Sigmoid colon (tissue), 6 donors: ENCODE measurements at regions not wholly inside any gene's neighbourhood (a gene's known extent, or its start where the extent isn't known, plus 50 kb on each side); places are given as distances from the start of the nearest gene placed in this dataset.

Experiments
- DNase-seq: peaks from one replicate; pipeline ENCODE4 v3.0.0-alpha.2; 2019
- H3K27ac ChIP-seq, 4 donors: fragments of 200-600 bp; sonication (generic); one replicate each; pipeline ENCODE4 v1.5.1; 2016 to 2019; ENCODE audit warnings: mild to moderate bottlenecking in 1 of 4
- H3K27me3 ChIP-seq, 3 donors: fragments of 200-600 bp; sonication (generic); one replicate each; pipeline ENCODE4 v1.5.1; 2019; ENCODE audit warnings: mild to moderate bottlenecking in 1 of 3
- H3K36me3 ChIP-seq, 4 donors: fragments of 200-600 bp; sonication (generic); one replicate each; pipeline ENCODE4 v1.5.1; 2016 to 2019
- H3K4me1 ChIP-seq, 4 donors: fragments of 200-600 bp; sonication (generic); one replicate each; pipeline ENCODE4 v1.5.1; 2017 to 2019
- H3K4me3 ChIP-seq, 4 donors: fragments of 200-600 bp; sonication (generic); one replicate each; pipeline ENCODE4 v1.5.1; 2017 to 2019; ENCODE audit warnings: mild to moderate bottlenecking in 2 of 4, moderate library complexity in 1 of 4
- H3K9me3 ChIP-seq, 4 donors: fragments of 200-600 bp in 3 of 4; sonication (generic) in 3 of 4; one replicate each; pipeline versions ENCODE4 v1.5.1 to v1.6.1; 2013 to 2019
- CTCF ChIP-seq, 4 experiments: fragments of 450-650 bp in 3 of 4; fragments of 200-600 bp in 1 of 4; IDR thresholded peaks; one replicate each; pipeline ENCODE4 v1.5.1; 2016 to 2019; ENCODE audit warnings: antibody characterized with exemption in 4 of 4, mild to moderate bottlenecking in 3 of 4, moderate library complexity in 2 of 4
- EP300 ChIP-seq, 4 donors: sonication (generic); formaldehyde crosslinking; IDR thresholded peaks; one replicate each; pipeline ENCODE4 v1.6.1; 2017; ENCODE audit warnings: antibody characterized with exemption in 4 of 4
- POLR2A ChIP-seq, 2 donors: fragments of 450-650 bp; IDR thresholded peaks; one replicate each; pipeline ENCODE4 v1.6.1; 2016; ENCODE audit warnings: antibody characterized with exemption in 2 of 2, mild to moderate bottlenecking in 2 of 2, moderate library complexity in 2 of 2
- POLR2AphosphoS5 ChIP-seq, 4 donors: sonication (generic); formaldehyde crosslinking; IDR thresholded peaks; one replicate each; pipeline ENCODE4 v1.6.1; 2017; ENCODE audit warnings: antibody characterized with exemption in 4 of 4
- WGBS, 2 donors: extraction: QIAGEN DNeasy Blood & Tissue Kit; methylation state at CpG; one replicate each; pipeline ENCODE4 v1.1.7; 2013; 5-methylcytosine and 5-hydroxymethylcytosine counted together
- intact Hi-C: fragments of 100-400 bp; cut with DNase I; formaldehyde crosslinking; loops from one replicate; pipeline ENCODE4 v1.15.1; 2023
- donor health status: healthy with polysubstance abuse.
- donor health status: healthy.

DNA sequence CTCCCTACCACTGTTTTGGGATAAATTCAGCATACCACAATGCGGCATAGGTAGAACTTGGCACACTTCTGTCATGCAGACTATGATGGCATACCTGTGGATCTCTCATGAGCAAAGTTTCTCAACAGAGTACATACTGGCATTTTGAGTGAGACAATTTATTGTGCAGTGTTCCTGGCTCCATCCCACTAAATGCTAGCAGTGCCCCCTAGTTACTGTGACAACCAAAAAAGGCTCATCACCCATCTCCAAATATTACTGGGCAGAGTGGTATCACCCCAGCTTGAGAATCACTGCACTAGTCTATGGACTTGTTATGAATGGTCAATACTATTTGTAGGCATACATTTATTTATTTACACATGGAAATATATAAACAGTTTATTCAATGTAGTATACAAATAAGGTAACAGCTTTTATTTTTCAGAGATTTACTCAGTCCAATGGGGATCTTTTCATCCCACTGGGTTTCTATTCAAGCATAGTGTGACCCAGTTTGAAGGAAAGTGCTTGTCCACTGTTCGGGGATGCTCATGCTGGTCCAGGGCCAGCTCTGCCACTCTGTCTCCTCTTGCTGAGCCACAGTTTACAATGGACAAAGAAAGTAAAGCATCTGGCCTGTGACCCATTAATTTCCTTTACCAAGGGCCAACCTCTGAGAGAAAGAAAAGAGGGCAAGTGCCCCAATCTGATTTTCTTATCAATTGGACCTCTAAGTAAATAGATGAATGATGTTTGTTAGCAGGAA, 81.0 kb upstream of the IL2 start:
- intact Hi-C loops, result no loop called here
- Histone ChIP-seq H3K36me3 (no peaks in the 10 kb centered on the region), H3K27ac (no peak overlapping the region), H3K4me1 (no peaks in the 10 kb centered on the region), H3K9me3 (peaks cover 0 to 3% (median 0%) of the 10 kb centered on the region in 4 donors), H3K27me3 (no peaks in the 10 kb centered on the region), H3K4me3 (no peak overlapping the region)
- DNase-seq, result no peak
- WGBS, 2 donors, result 85 to 93% methylated on average over 2 of the region's 2 CpGs
- TF ChIP-seq CTCF (IDR thresholded peaks at IDR 0.05) (no peak), POLR2A (IDR thresholded peaks at IDR 0.05) (no peak), POLR2AphosphoS5 (IDR thresholded peaks at IDR 0.05) (no peak), EP300 (IDR thresholded peaks at IDR 0.05) (no peak)

GRCh38 chr4:122536001-122536400, 79.5 kb upstream of the IL2 start:
- DNase-seq, result no peak
- Histone ChIP-seq H3K9me3 (no peaks in the 10 kb centered on the region), H3K27me3 (no peaks in the 10 kb centered on the region), H3K4me1 (no peaks in the 10 kb centered on the region), H3K36me3 (no peaks in the 10 kb centered on the region), H3K27ac (no peak overlapping the region), H3K4me3 (no peak overlapping the region)
- 82 to 96% methylated on average over 1 of the region's 1 CpG for WGBS, 2 donors
- intact Hi-C loops, result no loop called here
- TF ChIP-seq POLR2AphosphoS5 (IDR thresholded peaks at IDR 0.05), result no peak
- TF ChIP-seq EP300 (IDR thresholded peaks at IDR 0.05), result no peak
- TF ChIP-seq POLR2A (IDR thresholded peaks at IDR 0.05), result no peak
- no peak for TF ChIP-seq CTCF (IDR thresholded peaks at IDR 0.05)

DNA sequence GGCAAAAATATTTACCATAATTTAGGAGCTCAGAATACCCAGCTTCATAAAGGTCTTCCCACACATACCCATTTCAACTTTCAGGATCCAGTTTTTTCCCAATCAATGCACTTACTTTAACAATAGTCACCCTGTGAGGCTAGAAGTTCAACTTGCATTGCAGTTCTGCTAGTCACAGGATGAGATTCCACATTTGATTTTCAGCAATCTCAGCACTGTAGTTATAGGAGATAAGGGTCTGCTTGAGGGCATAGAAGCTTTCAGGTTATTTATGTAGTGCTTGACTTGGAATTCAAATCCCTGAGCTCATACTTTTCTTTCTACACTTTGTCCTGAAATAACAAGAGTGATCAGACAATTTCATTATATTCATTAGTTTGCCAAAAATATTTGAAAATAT, 78.3 kb upstream of the IL2 start:
- no peak for DNase-seq
- Histone ChIP-seq H3K27me3 (no peaks in the 10 kb centered on the region), H3K4me1 (no peaks in the 10 kb centered on the region), H3K27ac (no peak overlapping the region), H3K4me3 (no peak overlapping the region), H3K36me3 (no peaks in the 10 kb centered on the region), H3K9me3 (no peaks in the 10 kb centered on the region)
- TF ChIP-seq POLR2AphosphoS5 (IDR thresholded peaks at IDR 0.05), result no peak
- no peak for TF ChIP-seq POLR2A (IDR thresholded peaks at IDR 0.05)
- TF ChIP-seq CTCF (IDR thresholded peaks at IDR 0.05), result no peak
- no peak for TF ChIP-seq EP300 (IDR thresholded peaks at IDR 0.05)
- intact Hi-C loops, result no loop called here

DNA sequence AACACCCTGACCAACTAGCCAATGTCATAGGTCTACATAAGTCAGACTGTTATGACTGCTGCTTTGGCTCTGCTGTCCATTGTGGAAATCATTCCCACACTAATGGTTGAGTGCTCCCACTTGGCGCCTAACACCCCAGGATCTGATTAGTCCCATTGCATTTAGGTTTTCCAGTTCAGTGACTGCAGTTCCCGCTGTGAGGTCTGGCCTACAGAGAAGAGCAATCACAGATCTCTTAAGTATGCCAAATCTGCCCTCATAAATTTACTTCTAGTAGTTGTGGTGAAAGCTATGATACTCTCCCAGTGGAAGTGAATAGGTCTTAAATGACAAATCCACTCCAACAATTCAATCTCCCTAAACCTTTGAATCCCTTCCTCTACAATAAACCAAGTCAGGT, 77.3 kb upstream of the IL2 start:
- H3K27ac ChIP-seq, result no peak overlapping the region
- H3K27me3 ChIP-seq, result no peaks in the 10 kb centered on the region
- no peak overlapping the region for H3K4me3 ChIP-seq
- intact Hi-C loops, result no loop called here
- no peaks in the 10 kb centered on the region for H3K9me3 ChIP-seq
- 89 to 94% methylated on average over 2 of the region's 2 CpGs for WGBS, 2 donors
- no peak for TF ChIP-seq EP300 (IDR thresholded peaks at IDR 0.05)
- no peak for TF ChIP-seq CTCF (IDR thresholded peaks at IDR 0.05)
- TF ChIP-seq POLR2A (IDR thresholded peaks at IDR 0.05), result no peak
- TF ChIP-seq POLR2AphosphoS5 (IDR thresholded peaks at IDR 0.05), result no peak
- no peaks in the 10 kb centered on the region for H3K4me1 ChIP-seq
- no peaks in the 10 kb centered on the region for H3K36me3 ChIP-seq
- no peak for DNase-seq

DNA sequence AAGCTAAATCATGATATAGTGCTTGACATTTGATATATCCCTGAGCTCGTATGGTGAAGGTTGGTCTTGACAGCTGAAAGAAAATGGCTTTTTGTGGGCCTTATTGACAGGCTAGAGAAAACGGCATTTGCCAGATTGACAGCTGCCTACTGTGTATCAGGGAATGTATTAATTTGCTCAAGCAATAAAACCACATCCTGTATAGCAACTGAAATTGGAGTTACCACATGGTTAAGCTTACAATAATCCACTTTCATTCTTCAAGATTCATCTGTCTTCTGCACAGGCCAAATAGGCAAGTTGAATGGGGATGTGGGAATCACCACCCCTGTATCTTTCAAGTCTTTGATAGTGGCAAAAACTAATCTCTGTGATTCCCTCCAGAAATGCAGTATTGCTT, 76.2 kb upstream of the IL2 start:
- intact Hi-C loops, result no loop called here
- DNase-seq, result no peak
- Histone ChIP-seq H3K9me3 (no peaks in the 10 kb centered on the region), H3K4me1 (no peaks in the 10 kb centered on the region), H3K27me3 (no peaks in the 10 kb centered on the region), H3K36me3 (no peaks in the 10 kb centered on the region), H3K4me3 (no peak overlapping the region), H3K27ac (no peak overlapping the region)
- TF ChIP-seq POLR2A (IDR thresholded peaks at IDR 0.05) (no peak), EP300 (IDR thresholded peaks at IDR 0.05) (no peak), CTCF (IDR thresholded peaks at IDR 0.05) (no peak), POLR2AphosphoS5 (IDR thresholded peaks at IDR 0.05) (no peak)
- WGBS, 2 donors, result 74 to 78% methylated on average over 2 of the region's 2 CpGs
